Natural killer cell treated with Interleukin-12 subunit alpha and Interleukin-12 subunit beta and Interleukin-15 and Interleukin-18, amount 100 ng/mL, for 72 hours (primary cell): ENCODE measurements at regions not wholly inside any gene's neighbourhood (a gene's known extent, or its start where the extent isn't known, plus 50 kb on each side); places are given as distances from the start of the nearest gene placed in this dataset.

Source experiments
- ATAC-seq, 2 donors: fragments of 150-1000 bp; cut with Tn5 transposase in 1 of 2; sonication (Bioruptor Pico), chemical (Tn5 transposase) in 1 of 2; 2 replicates each; pipeline ENCODE4 v1.10.0; 2021
- DNase-seq: peaks from one replicate; pipeline ENCODE4 v3.0.0; 2022; ENCODE audit warnings: low spot score
- H3K27ac Mint-ChIP-seq, 2 donors: 1 replicate in 1 of 2; 2 replicates in 1 of 2; pipeline ENCODE4 v1.8.0; 2022; ENCODE audit warnings: mixed read lengths in 2 of 2, mild to moderate bottlenecking in 1 of 2, moderate library complexity in 1 of 2
- H3K27me3 Mint-ChIP-seq, 2 donors: 1 replicate in 1 of 2; 2 replicates in 1 of 2; pipeline ENCODE4 v1.8.0; 2022; ENCODE audit warnings: mixed read lengths in 2 of 2
- H3K36me3 Mint-ChIP-seq: one replicate; pipeline ENCODE4 v1.8.0; 2022; ENCODE audit warnings: mixed read lengths
- H3K4me1 Mint-ChIP-seq, 2 donors: 1 replicate in 1 of 2; 2 replicates in 1 of 2; pipeline ENCODE4 v1.8.0; 2022; ENCODE audit warnings: low read depth in 2 of 2, mixed read lengths in 2 of 2, mild to moderate bottlenecking in 1 of 2
- H3K4me3 Mint-ChIP-seq: one replicate; pipeline ENCODE4 v1.8.0; 2022; ENCODE audit warnings: mixed read lengths
- H3K9me3 Mint-ChIP-seq: 2 replicates; pipeline ENCODE4 v1.8.0; 2022; ENCODE audit warnings: mixed read lengths

DNA sequence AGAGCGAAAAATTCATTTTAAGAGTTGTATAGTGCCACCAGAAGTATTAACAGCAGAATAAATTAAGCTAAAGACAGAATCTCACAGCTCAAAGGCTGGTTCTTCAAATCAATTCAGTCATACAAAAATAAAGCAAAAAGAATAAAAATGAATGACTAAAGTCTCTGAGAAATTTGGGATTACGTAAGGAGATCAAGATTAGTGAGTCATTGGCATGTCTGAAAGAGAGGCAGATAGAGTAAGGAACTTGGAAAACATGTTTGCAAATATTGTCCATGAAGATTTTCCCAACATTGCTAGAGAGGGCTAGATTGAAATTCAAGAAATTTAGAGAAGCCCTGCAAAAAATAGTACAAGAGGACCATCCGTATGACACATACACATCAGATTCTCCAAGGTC is 1413.9 kb upstream of the ADGRB3 start:
- H3K36me3 Mint-ChIP-seq, result peaks cover 14% of the 10 kb centered on the region
- ATAC-seq, result no peak
- no peak for DNase-seq
- H3K9me3 Mint-ChIP-seq, result peaks cover 18% of the 10 kb centered on the region
- H3K4me3 Mint-ChIP-seq, result no peak overlapping the region
- H3K27ac Mint-ChIP-seq, result no peak overlapping the region
- no peaks in the 10 kb centered on the region for H3K4me1 Mint-ChIP-seq
- H3K27me3 Mint-ChIP-seq, result no peaks in the 10 kb centered on the region

DNA sequence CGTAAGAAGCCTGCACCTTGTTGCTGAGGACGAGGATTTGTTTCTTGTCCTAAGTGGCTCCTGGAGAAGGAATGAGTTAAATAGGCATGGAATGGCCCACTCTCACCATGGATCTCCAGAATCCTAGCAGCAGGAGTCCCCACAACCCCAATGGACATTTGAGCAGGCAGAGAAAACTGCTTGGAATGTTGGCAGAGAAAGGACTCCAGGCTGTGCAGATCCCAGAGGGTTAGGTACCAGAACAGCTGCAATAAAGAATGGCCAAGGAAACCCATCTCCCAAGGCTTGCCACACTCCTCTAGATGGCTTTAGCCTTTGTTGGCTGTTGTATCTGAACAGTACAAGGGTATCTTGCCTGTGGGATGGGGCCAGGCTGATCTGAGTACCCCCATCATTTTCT is 1415.7 kb upstream of the ADGRB3 start:
- no peaks in the 10 kb centered on the region for H3K27me3 Mint-ChIP-seq
- peaks cover 14% of the 10 kb centered on the region for H3K36me3 Mint-ChIP-seq
- DNase-seq (no peak), ATAC-seq (no peak)
- H3K9me3 Mint-ChIP-seq, result peaks cover 18% of the 10 kb centered on the region
- no peak overlapping the region for H3K4me3 Mint-ChIP-seq
- no peaks in the 10 kb centered on the region for H3K4me1 Mint-ChIP-seq
- H3K27ac Mint-ChIP-seq, result no peak overlapping the region

DNA sequence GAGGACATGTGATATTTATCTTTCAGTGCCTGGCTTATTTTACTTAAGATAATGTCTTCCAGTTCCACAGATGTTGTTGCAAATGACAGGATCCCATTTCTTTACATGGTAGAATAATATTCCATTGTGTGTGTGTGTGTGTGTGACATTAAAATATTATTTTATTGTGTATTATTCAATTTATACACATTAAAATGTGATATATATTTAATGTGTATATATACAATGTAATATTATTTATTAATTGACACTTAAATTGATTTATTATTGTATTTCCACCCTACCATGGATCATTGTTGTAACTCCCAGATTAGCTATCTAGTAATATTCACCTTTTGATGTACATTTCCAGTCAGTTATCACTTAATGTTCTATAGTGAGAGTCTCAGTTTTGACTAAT is 1422.5 kb upstream of the ADGRB3 start:
- H3K36me3 Mint-ChIP-seq, result peaks cover 9% of the 10 kb centered on the region
- H3K4me3 Mint-ChIP-seq, result no peak overlapping the region
- peaks cover 7% of the 10 kb centered on the region for H3K9me3 Mint-ChIP-seq
- ATAC-seq, result no peak
- H3K27ac Mint-ChIP-seq, result no peak overlapping the region
- H3K4me1 Mint-ChIP-seq, result no peaks in the 10 kb centered on the region
- H3K27me3 Mint-ChIP-seq, result no peaks in the 10 kb centered on the region
- no peak for DNase-seq

DNA sequence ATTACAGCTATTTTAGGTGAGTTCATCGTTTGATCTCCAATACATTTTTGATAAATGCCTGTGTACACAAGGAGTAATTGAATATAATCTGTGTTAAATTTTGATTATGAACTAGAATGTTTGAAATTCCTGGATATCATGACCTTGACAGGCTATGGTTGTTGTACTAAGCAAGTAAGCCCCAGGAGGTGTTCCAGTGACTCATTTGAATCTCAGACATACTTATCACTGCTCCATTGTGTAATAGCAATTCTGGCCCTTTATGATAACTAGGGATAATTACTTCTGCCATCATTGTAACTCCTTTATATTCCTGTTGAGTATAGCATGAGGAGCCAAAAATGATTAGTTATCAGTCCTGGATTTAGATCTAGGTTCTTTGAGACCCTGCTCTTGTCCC is 1424.6 kb upstream of the ADGRB3 start:
- H3K27ac Mint-ChIP-seq, result no peak overlapping the region
- no peak for DNase-seq

DNA sequence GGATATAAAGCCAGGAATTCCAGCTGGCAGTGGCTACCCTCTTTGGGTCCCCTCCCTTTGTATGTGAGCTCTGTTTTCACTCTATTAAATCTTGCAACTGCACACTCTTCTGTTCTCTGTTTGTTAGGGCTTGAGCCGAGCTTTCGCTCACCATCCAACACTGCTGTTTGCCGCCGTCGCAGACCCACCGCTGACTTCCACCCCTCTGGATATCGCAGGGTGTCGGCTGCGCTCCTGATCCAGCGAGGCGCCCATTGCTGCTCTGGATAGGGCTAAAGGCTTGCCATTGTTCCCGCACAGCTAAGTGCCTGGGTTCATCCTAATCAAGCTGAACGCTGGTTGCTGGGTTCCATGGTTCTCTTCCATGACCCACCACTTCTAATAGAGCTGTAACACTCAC is 1433.5 kb upstream of the ADGRB3 start:
- peaks cover 5% of the 10 kb centered on the region for H3K36me3 Mint-ChIP-seq
- H3K4me3 Mint-ChIP-seq, result no peak overlapping the region
- DNase-seq (no peak), ATAC-seq (no peak)
- peaks cover 16% of the 10 kb centered on the region for H3K9me3 Mint-ChIP-seq
- H3K4me1 Mint-ChIP-seq, result no peaks in the 10 kb centered on the region
- H3K27me3 Mint-ChIP-seq, result no peaks in the 10 kb centered on the region
- no peak overlapping the region for H3K27ac Mint-ChIP-seq

More for the DNA sequence above, 1424.6 kb upstream of the ADGRB3 start:
- H3K4me1 Mint-ChIP-seq, result no peaks in the 10 kb centered on the region
- no peaks in the 10 kb centered on the region for H3K27me3 Mint-ChIP-seq
- H3K36me3 Mint-ChIP-seq, result peaks cover 9% of the 10 kb centered on the region
- no peak for ATAC-seq
- H3K9me3 Mint-ChIP-seq, result peaks cover 4% of the 10 kb centered on the region
- H3K4me3 Mint-ChIP-seq, result no peak overlapping the region

DNA sequence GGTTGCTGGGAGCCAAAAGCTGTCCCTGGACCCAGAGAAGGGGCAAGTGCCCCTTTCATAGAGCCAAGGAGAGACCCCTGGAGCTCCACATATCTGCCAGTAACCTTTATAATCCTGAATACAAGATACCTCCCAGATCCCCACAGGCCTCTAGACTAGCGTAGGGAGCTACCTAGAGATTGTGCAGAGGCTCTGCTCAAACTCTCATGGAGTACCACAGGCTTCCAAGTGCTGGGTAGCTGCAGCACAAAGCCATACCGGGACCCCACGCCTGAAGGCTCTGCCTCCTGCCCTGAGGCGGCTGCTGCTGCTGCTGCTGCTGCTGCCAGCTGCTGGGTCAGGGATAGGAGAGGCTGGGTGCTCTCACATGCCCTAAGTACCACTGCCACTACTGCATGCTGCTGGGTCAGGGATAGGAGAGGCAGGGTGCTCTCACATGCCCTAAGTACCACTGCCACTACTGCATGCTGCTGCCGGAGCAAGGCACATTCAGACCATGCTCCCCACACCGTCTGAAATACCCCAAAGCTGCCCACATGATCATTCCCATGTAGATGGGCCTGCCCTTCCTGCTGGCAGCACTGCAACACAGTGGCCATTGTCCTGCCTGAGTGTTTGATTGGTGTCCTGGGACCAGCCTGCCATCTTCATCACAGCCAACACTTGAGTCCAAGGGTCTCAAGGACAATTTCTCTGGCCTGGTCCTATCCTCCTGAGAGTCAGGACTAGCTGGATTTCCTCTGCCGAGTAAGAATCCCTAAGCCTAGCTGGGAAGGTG is 1434.3 kb upstream of the ADGRB3 start:
- Mint-ChIP-seq H3K27ac (no peak overlapping the region), H3K4me3 (no peak overlapping the region), H3K4me1 (no peaks in the 10 kb centered on the region), H3K9me3 (peaks cover 18% of the 10 kb centered on the region), H3K36me3 (peaks cover 5% of the 10 kb centered on the region), H3K27me3 (no peaks in the 10 kb centered on the region)
- no peak for DNase-seq
- ATAC-seq, result no peak

DNA sequence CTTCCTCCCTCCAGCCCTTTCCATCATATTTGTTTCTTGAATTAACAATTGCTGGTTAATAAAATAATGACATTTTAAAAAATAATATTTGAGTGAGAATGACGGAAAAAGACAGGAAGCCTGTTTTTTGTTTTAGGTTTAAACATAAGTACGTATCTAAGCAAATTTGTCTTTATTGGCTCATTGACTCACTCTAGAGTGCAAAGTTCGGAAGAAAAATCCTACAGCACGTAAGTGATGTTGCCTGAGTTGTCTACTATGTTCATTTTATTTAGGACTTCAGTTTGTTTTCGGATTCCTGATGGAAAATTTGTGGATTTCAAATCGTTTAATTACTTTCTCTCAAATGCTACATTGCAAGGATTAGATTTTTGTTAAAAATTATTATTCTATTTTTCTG is 1435.7 kb upstream of the ADGRB3 start:
- no peak for ATAC-seq
- Mint-ChIP-seq H3K27ac (no peak overlapping the region), H3K4me3 (no peak overlapping the region), H3K4me1 (no peaks in the 10 kb centered on the region), H3K9me3 (peaks cover 18% of the 10 kb centered on the region), H3K27me3 (no peaks in the 10 kb centered on the region), H3K36me3 (peaks cover 5% of the 10 kb centered on the region)
- DNase-seq, result no peak

DNA sequence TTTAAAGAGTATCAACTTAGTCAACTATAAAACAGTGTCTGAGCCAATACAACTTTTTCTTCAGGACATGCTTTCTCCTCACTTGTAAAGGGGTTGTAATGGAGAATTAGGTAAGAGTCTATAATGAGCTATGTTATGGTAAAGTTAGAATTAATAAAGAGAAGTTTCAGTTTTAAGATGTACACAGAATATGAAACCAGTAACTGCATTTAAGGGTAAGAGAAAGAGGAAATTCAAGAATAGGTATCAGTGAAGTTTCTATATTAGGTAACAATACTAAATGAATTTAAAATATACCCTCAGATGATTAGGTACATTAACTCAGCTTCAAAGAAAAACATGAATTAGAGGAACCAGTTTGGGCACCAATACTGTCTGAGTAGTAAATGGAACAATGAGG is 1444.3 kb upstream of the ADGRB3 start:
- Mint-ChIP-seq H3K4me3 (no peak overlapping the region), H3K9me3 (peaks cover 8% of the 10 kb centered on the region), H3K4me1 (no peaks in the 10 kb centered on the region), H3K27me3 (no peaks in the 10 kb centered on the region), H3K27ac (no peak overlapping the region), H3K36me3 (no peaks in the 10 kb centered on the region)
- DNase-seq (no peak), ATAC-seq (no peak)

DNA sequence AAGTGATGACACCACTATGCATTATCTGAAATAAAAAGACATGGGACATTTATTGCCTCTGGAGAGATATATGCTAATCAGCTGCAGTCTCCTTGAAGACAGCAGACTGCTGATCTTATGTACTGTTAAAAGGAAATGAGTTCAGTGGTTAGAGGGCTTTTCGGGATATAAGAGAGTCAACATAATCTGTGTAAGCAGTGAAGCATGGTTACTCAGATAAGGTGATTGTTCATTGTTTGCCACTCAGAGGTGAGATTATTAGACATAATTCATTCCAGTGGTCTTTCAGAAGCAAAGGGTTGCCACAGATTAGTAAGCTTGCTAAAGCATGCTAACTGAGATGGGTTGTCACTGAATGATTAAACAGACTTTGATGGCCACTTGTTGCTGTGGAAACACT is 1450.7 kb upstream of the ADGRB3 start:
- Mint-ChIP-seq H3K27me3 (no peaks in the 10 kb centered on the region), H3K36me3 (no peaks in the 10 kb centered on the region), H3K4me3 (no peak overlapping the region), H3K27ac (no peak overlapping the region), H3K4me1 (no peaks in the 10 kb centered on the region), H3K9me3 (peaks cover 12% of the 10 kb centered on the region)
- ATAC-seq, result no peak
- no peak for DNase-seq

DNA sequence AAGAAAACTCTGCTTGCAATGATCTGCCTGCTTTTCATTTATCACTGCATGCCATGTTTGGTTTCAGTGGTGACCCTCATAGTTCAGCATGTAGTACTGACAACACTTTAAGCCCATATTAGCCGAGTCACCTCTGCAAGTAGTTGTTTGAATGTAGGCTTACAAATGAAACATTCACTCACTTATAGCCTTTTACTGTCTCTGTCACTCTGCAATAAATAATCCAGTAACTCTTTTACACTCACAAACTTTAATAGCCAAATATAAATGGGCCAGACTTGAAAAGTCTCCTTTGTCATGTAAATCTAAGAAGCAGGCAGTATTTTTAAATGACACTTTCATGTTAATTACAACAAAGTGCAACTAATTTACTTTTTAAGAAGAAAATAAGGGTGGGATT is 1460.0 kb upstream of the ADGRB3 start:
- no peaks in the 10 kb centered on the region for H3K27me3 Mint-ChIP-seq
- DNase-seq (no peak), ATAC-seq (no peak)
- no peaks in the 10 kb centered on the region for H3K4me1 Mint-ChIP-seq
- peaks cover 9% of the 10 kb centered on the region for H3K9me3 Mint-ChIP-seq
- no peak overlapping the region for H3K27ac Mint-ChIP-seq
- no peak overlapping the region for H3K4me3 Mint-ChIP-seq
- H3K36me3 Mint-ChIP-seq, result no peaks in the 10 kb centered on the region

DNA sequence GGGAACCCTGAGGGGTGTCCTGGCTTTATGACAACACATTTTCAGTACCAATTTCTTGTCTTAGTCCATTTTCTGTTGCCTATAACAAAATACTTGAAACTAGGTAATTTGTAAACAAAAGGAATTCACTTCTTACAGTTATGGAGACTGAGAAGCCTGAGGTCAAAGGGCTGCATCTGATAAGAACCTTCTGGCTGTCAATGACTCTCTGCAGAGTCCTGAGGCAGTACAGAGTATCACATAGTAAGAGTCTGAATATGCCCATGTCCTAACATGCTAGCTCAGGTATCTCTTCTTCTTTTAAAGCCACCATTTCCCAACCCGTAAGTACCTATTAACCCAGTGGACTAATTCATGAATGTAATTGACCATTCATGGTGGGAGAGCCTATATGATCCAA is 1458.6 kb upstream of the EYS start:
- Mint-ChIP-seq H3K36me3 (no peaks in the 10 kb centered on the region), H3K4me3 (no peak overlapping the region), H3K27me3 (no peaks in the 10 kb centered on the region), H3K9me3 (peaks cover 14% of the 10 kb centered on the region), H3K4me1 (no peaks in the 10 kb centered on the region), H3K27ac (no peak overlapping the region)
- ATAC-seq (no peak), DNase-seq (no peak)

DNA sequence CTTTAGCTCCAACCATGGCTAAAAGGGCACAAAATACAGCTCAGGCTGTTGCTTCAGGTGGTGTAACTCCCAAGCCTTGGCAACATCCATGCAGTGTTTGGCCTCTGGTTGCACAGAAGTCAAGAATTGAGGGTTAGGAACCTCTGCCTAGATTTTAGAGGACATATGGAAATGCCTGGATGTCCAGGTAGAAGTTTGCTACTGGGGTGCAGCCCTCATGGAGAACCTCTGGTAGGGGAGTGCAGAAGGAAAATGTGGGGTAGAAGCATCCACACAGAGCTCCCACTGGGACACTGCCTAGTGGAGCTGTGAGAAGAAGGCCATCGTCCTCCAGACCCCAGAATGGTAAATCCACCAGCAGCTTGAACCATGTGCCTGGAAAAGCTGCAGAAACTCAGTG is 1453.8 kb upstream of the EYS start:
- H3K27ac Mint-ChIP-seq, result no peak overlapping the region
- DNase-seq (no peak), ATAC-seq (no peak)
- peaks cover 6% of the 10 kb centered on the region for H3K9me3 Mint-ChIP-seq
- H3K27me3 Mint-ChIP-seq, result no peaks in the 10 kb centered on the region
- H3K4me1 Mint-ChIP-seq, result no peaks in the 10 kb centered on the region
- no peak overlapping the region for H3K4me3 Mint-ChIP-seq
- no peaks in the 10 kb centered on the region for H3K36me3 Mint-ChIP-seq

DNA sequence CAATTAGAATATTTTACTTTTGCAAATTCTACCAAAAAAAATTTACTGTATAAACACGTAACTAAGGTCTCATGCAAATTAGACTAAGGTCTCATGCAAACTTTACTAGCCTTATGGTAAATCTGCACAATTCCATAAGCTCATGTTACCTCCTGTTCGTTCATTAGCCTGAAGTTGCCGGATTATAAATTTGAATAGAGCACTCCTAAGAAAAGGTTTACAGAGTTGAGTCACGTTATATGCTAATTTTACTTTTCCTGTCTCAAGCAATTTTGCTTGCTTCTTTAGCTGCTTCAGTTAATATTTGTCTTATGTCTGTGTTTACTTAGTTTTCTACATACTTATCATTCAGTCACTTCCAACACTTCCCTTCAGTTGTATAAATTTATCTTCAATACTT is 1434.0 kb upstream of the EYS start:
- Mint-ChIP-seq H3K27ac (no peak overlapping the region), H3K9me3 (no peaks in the 10 kb centered on the region), H3K27me3 (no peaks in the 10 kb centered on the region), H3K4me1 (no peaks in the 10 kb centered on the region), H3K36me3 (peaks cover 4% of the 10 kb centered on the region), H3K4me3 (no peak overlapping the region)
- DNase-seq (no peak), ATAC-seq (no peak)

DNA sequence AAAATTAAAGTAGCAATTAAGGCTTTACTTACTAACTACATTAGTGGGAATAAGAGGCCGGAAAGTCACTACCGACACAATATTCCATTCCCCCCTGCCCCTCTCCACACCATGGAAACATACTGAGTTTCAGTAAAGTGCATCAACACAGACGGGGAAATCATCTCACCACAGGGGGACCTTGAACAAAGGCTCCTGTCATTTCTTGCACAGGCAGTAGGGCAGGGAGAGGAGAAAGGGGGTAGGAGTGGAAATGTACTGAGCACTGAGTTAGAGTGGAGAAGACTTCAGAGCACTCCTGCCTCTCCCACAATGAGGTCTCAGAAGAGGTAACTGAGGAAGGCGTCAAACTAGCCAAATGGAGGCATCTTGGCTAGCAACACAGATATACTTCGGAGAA is 1426.9 kb upstream of the EYS start:
- ATAC-seq (no peak), DNase-seq (no peak)
- Mint-ChIP-seq H3K27me3 (no peaks in the 10 kb centered on the region), H3K27ac (no peak overlapping the region), H3K4me1 (no peaks in the 10 kb centered on the region), H3K4me3 (no peak overlapping the region), H3K36me3 (no peaks in the 10 kb centered on the region), H3K9me3 (peaks cover 5% of the 10 kb centered on the region)

DNA sequence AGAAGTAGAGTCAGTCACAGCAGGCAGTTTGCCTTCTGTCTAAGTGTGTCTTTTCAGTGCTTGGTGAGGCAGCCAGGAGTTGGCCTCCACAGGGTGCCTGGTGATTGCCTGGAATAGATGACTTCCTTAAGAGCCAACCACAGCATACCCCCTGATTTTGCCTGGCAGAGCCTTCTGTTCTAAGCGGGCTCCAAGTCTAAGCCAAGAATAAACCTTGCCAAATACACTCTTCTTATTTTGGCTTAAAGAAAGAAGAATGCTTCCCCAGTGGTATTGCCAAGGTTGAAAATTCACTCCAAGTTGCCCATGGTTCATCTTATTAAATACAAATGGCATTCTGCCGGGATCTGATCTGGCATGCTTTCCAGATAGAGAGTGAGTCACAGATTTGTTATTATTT is 1424.8 kb upstream of the EYS start:
- Mint-ChIP-seq H3K4me1 (no peaks in the 10 kb centered on the region), H3K27ac (no peak overlapping the region), H3K36me3 (no peaks in the 10 kb centered on the region), H3K9me3 (peaks cover 5% of the 10 kb centered on the region), H3K4me3 (no peak overlapping the region), H3K27me3 (no peaks in the 10 kb centered on the region)
- no peak for DNase-seq
- ATAC-seq, result no peak
